ENCODE measurements at regions not wholly inside any gene's neighbourhood (a gene's known extent, or its start where the extent isn't known, plus 50 kb on each side); places are given as distances from the start of the nearest gene placed in this dataset.
"Not testable (repeated sequence)": the region's sequence is repeated elsewhere in the genome, so short reads cannot be mapped to it uniquely, and the experiment has no call there.

GRCh38 chr1:207196135-207196534, 92.1 kb downstream of the C4BPA start:
- not testable (repeated sequence) for DNase-seq (ENCODE audit: low read depth)

GRCh38 chr1:207201534-207201933, 97.5 kb downstream of the C4BPA start:
- not testable (repeated sequence) for DNase-seq (ENCODE audit: low read depth)

GRCh38 chr1:207202480-207202879, 98.4 kb downstream of the C4BPA start:
- no peak for DNase-seq (ENCODE audit: low read depth)

- no peak for DNase-seq (ENCODE audit: low read depth)
Observed at GRCh38 chr1:207203541-207203940, 99.5 kb downstream of the C4BPA start.

GRCh38 chr1:207205614-207206061, 101.6 kb downstream of the C4BPA start:
- DNase-seq (ENCODE audit: low read depth) = no peak

- not testable (repeated sequence) for DNase-seq (ENCODE audit: low read depth)
Observed at GRCh38 chr1:207208691-207209090, 104.7 kb downstream of the C4BPA start.

- DNase-seq (ENCODE audit: low read depth) = no peak
Observed at GRCh38 chr1:207214453-207214852, 107.0 kb upstream of the CD55 start.

GRCh38 chr1:207217778-207218511, 103.5 kb upstream of the CD55 start:
- no peak for DNase-seq (ENCODE audit: low read depth)

- no peak for DNase-seq (ENCODE audit: low read depth)
Observed at GRCh38 chr1:207218512-207219362, 102.7 kb upstream of the CD55 start.

GRCh38 chr1:207219979-207220889, 101.2 kb upstream of the CD55 start:
- no peak for DNase-seq (ENCODE audit: low read depth)

- DNase-seq (ENCODE audit: low read depth) = no peak
Observed at GRCh38 chr1:207221934-207222351, 99.5 kb upstream of the CD55 start.

- DNase-seq (ENCODE audit: low read depth) = no peak
Observed at GRCh38 chr1:207223162-207223561, 98.3 kb upstream of the CD55 start.

- no peak for DNase-seq (ENCODE audit: low read depth)
Observed at GRCh38 chr1:207224666-207225065, 96.8 kb upstream of the CD55 start.

- no peak for DNase-seq (ENCODE audit: low read depth)
Observed at GRCh38 chr1:207227131-207227630, 94.3 kb upstream of the CD55 start.

- DNase-seq (ENCODE audit: low read depth) = no peak
Observed at GRCh38 chr1:207228987-207229386, 92.5 kb upstream of the CD55 start.

- DNase-seq (ENCODE audit: low read depth) = no peak
Observed at GRCh38 chr1:207230441-207230840, 91.0 kb upstream of the CD55 start.

GRCh38 chr1:207234690-207235089, 86.8 kb upstream of the CD55 start:
- no peak for DNase-seq (ENCODE audit: low read depth)

GRCh38 chr1:207239874-207240273, 81.6 kb upstream of the CD55 start:
- no peak for DNase-seq (ENCODE audit: low read depth)

GRCh38 chr1:207240325-207241101, 81.0 kb upstream of the CD55 start:
- no peak for DNase-seq (ENCODE audit: low read depth)

- DNase-seq (ENCODE audit: low read depth) = no peak
Observed at GRCh38 chr1:207241164-207241934, 80.1 kb upstream of the CD55 start.

All from GM04504 (cell line).